H9 (cell line): ENCODE measurements at regions not wholly inside any gene's neighbourhood (a gene's known extent, or its start where the extent isn't known, plus 50 kb on each side); places are given as distances from the start of the nearest gene placed in this dataset.

Experiments used
- DNase-seq: peaks from one replicate; pipeline ENCODE4 v3.0.0-alpha.2; 2017
- H2AFZ ChIP-seq: one replicate; pipeline ENCODE4 v1.6.1; 2013; ENCODE audit warnings: mild to moderate bottlenecking, low read length, control low read depth, moderate library complexity
- H2AK5ac ChIP-seq: 2 replicates; pipeline ENCODE4 v1.6.1; 2013; ENCODE audit warnings: low read length, control low read depth, mixed read lengths; ENCODE audit not compliant: insufficient read length
- H2BK120ac ChIP-seq: one replicate; pipeline ENCODE4 v1.6.1; 2013; ENCODE audit warnings: low read depth, mild to moderate bottlenecking, low read length, control low read depth, inconsistent platforms; ENCODE audit not compliant: poor library complexity, severe bottlenecking
- H2BK12ac ChIP-seq: 2 replicates; pipeline ENCODE4 v1.6.1; 2013; ENCODE audit warnings: low read length, control low read depth, mixed read lengths, low read depth; ENCODE audit not compliant: insufficient read length
- H2BK15ac ChIP-seq: 2 replicates; pipeline ENCODE4 v1.6.1; 2013; ENCODE audit warnings: low read depth, low read length, control low read depth
- H2BK20ac ChIP-seq: one replicate; pipeline ENCODE4 v1.6.1; 2013; ENCODE audit warnings: low read depth, mild to moderate bottlenecking, low read length, control low read depth, inconsistent platforms; ENCODE audit not compliant: poor library complexity, severe bottlenecking
- H2BK5ac ChIP-seq: 2 replicates; pipeline ENCODE4 v1.6.1; 2013; ENCODE audit warnings: low read length, control low read depth, mixed read lengths; ENCODE audit not compliant: insufficient read length
- H3K14ac ChIP-seq: 2 replicates; pipeline ENCODE4 v1.6.1; 2013; ENCODE audit warnings: low read length, control low read depth; ENCODE audit not compliant: insufficient read depth
- H3K18ac ChIP-seq: 2 replicates; pipeline ENCODE4 v1.6.1; 2013; ENCODE audit warnings: low read depth, mild to moderate bottlenecking, mixed read lengths, low read length, control low read depth; ENCODE audit not compliant: insufficient read length
- H3K23ac ChIP-seq: 2 replicates; pipeline ENCODE4 v1.6.1; 2013; ENCODE audit warnings: low read length, control low read depth, mixed read lengths, low read depth; ENCODE audit not compliant: insufficient read length
- H3K23me2 ChIP-seq: 2 replicates; pipeline ENCODE4 v1.6.1; 2013; ENCODE audit warnings: low read depth, mild to moderate bottlenecking, mixed read lengths, low read length, control low read depth; ENCODE audit not compliant: insufficient read length, poor library complexity, severe bottlenecking
- H3K27ac ChIP-seq: 2 replicates; pipeline ENCODE4 v1.5.1; 2013; ENCODE audit warnings: low read length, control low read depth, mixed read lengths, low read depth; ENCODE audit not compliant: insufficient read length
- H3K27me3 ChIP-seq: 2 replicates; pipeline ENCODE4 v1.6.1; 2013; ENCODE audit warnings: low read length, control low read depth, inconsistent platforms; ENCODE audit not compliant: insufficient read depth
- H3K4ac ChIP-seq: 2 replicates; pipeline ENCODE4 v1.6.1; 2013; ENCODE audit warnings: low read depth, mild to moderate bottlenecking, control low read depth, inconsistent platforms, low read length, moderate library complexity
- H3K4me1 ChIP-seq: 2 replicates; pipeline ENCODE4 v1.6.1; 2013; ENCODE audit warnings: low read length, control low read depth, inconsistent platforms; ENCODE audit not compliant: insufficient read depth
- H3K4me2 ChIP-seq: 2 replicates; pipeline ENCODE4 v1.6.1; 2013; ENCODE audit warnings: low read length, control low read depth, mixed read lengths; ENCODE audit not compliant: insufficient read length, insufficient read depth
- H3K56ac ChIP-seq: 2 replicates; pipeline ENCODE4 v1.6.1; 2013; ENCODE audit warnings: low read depth, mild to moderate bottlenecking, mixed read lengths, low read length, control low read depth; ENCODE audit not compliant: insufficient read length
- H3K79me1 ChIP-seq: 2 replicates; pipeline ENCODE4 v1.6.1; 2013; ENCODE audit warnings: low read depth, mild to moderate bottlenecking, moderate library complexity, low read length, control low read depth, inconsistent platforms; ENCODE audit not compliant: insufficient read depth, poor library complexity, severe bottlenecking
- H3K79me2 ChIP-seq: 2 replicates; pipeline ENCODE4 v1.6.1; 2013; ENCODE audit warnings: low read length, control low read depth, inconsistent platforms; ENCODE audit not compliant: insufficient read depth
- H3K9ac ChIP-seq: 2 replicates; pipeline ENCODE4 v1.6.1; 2013; ENCODE audit warnings: low read length, control low read depth, mixed read lengths; ENCODE audit not compliant: insufficient read length; ENCODE audit errors: extremely low read depth
- H3K9me3 ChIP-seq: one replicate; pipeline ENCODE4 v1.6.1; 2013; ENCODE audit warnings: low read depth, low read length, inconsistent platforms; ENCODE audit not compliant: control insufficient read depth
- H3T11ph ChIP-seq: one replicate; pipeline ENCODE4 v1.6.1; 2013; ENCODE audit warnings: mild to moderate bottlenecking, low read length, control low read depth, inconsistent platforms
- H4K20me1 ChIP-seq: one replicate; pipeline ENCODE4 v1.6.1; 2013; ENCODE audit not compliant: control insufficient read depth, insufficient read length, insufficient read depth
- H4K5ac ChIP-seq: 2 replicates; pipeline ENCODE4 v1.6.1; 2013; ENCODE audit warnings: low read depth, mild to moderate bottlenecking, mixed read lengths, low read length, control low read depth; ENCODE audit not compliant: insufficient read length
- H4K8ac ChIP-seq: replicated peaks from 2 replicates; pipeline ENCODE4 v1.6.1; 2013; ENCODE audit warnings: low read length, control low read depth, mixed read lengths, low read depth; ENCODE audit not compliant: insufficient read length
- H4K91ac ChIP-seq: 2 replicates; pipeline ENCODE4 v1.6.1; 2013; ENCODE audit warnings: low read depth, mild to moderate bottlenecking, moderate library complexity, mixed read lengths, low read length, control low read depth; ENCODE audit not compliant: insufficient read length
- H3K27ac Mint-ChIP-seq, 3 experiments: 2 replicates in 2 of 3; 3 replicates in 1 of 3; pipeline ENCODE4 v1.8.0; 2020 to 2021; ENCODE audit warnings: mixed read lengths in 3 of 3, mild to moderate bottlenecking in 1 of 3, moderate library complexity in 1 of 3
- H3K27me3 Mint-ChIP-seq: 2 replicates; pipeline ENCODE4 v1.8.0; 2021; ENCODE audit warnings: low read depth, mild to moderate bottlenecking, moderate library complexity, mixed read lengths
- H3K36me3 Mint-ChIP-seq, 3 experiments: 2 replicates in 2 of 3; 3 replicates in 1 of 3; pipeline ENCODE4 v1.8.0; 2020 to 2021; ENCODE audit warnings: low read depth in 3 of 3, mixed read lengths in 3 of 3; ENCODE audit not compliant: insufficient read depth in 1 of 3
- H3K4me1 Mint-ChIP-seq, 2 experiments: 2 replicates each; pipeline ENCODE4 v1.8.0; 2020; ENCODE audit warnings: mixed read lengths in 2 of 2
- H3K4me3 Mint-ChIP-seq, 2 experiments: 2 replicates in 1 of 2; 3 replicates in 1 of 2; pipeline ENCODE4 v1.8.0; 2020 to 2021; ENCODE audit warnings: mild to moderate bottlenecking in 2 of 2, mixed read lengths in 2 of 2, moderate library complexity in 1 of 2
- H3K9me3 Mint-ChIP-seq, 2 experiments: 2 replicates in 1 of 2; 3 replicates in 1 of 2; pipeline ENCODE4 v1.8.0; 2020; ENCODE audit warnings: mild to moderate bottlenecking in 2 of 2, mixed read lengths in 2 of 2, moderate library complexity in 1 of 2
- CTCF ChIP-seq: fragments of 200-600 bp; sonication (generic); conservative IDR thresholded peaks from 3 replicates; pipeline ENCODE4 v1.8.0; 2021; ENCODE audit warnings: antibody characterized with exemption, mild to moderate bottlenecking
- WGBS: extraction: QIAGEN DNeasy Blood & Tissue Kit; methylation state at CpG from one replicate; pipeline ENCODE4 v1.1.7; 2013; ENCODE audit warnings: missing lambda C conversion rate, low lambda C conversion rate, mixed read lengths; ENCODE audit not compliant: insufficient read length; ENCODE audit errors: extremely low coverage; 5-methylcytosine and 5-hydroxymethylcytosine counted together

- no peaks in the 10 kb centered on the region for H3K27me3 ChIP-seq
- no CpG with 5 or more reads among the region's 2 CpGs for WGBS
These were observed 374.3 kb downstream of the SOCS6 start for GRCh38 chr18:70663141-70663540.

More at GRCh38 chr18:70663141-70663540, 374.3 kb downstream of the SOCS6 start:
- Histone ChIP-seq H3K4me2 (no peak overlapping the region), H2BK5ac (no peak overlapping the region), H3K79me2 (no peaks in the 10 kb centered on the region), H3K27ac (no peak overlapping the region), H3K4me1 (no peaks in the 10 kb centered on the region), H3K23me2 (no peaks in the 10 kb centered on the region), H3K9ac (no peak overlapping the region), H2AFZ (no peak overlapping the region), H4K20me1 (no peaks in the 10 kb centered on the region), H3K56ac (no peak overlapping the region), H3K18ac (no peak overlapping the region), H3K23ac (no peak overlapping the region), H4K8ac (no peak overlapping the region), H3K4ac (no peak overlapping the region), H2BK120ac (no peak overlapping the region), H3T11ph (no peak overlapping the region), H4K5ac (no peak overlapping the region), H3K79me1 (no peaks in the 10 kb centered on the region), H2BK12ac (no peak overlapping the region), H4K91ac (peak overlapping the region; percentile 41), H3K14ac (no peak overlapping the region), H2BK15ac (no peak overlapping the region), H3K9me3 (no peaks in the 10 kb centered on the region), H2BK20ac (no peak overlapping the region), H2AK5ac (no peak overlapping the region)
- Mint-ChIP-seq H3K4me1 (no peaks in the 10 kb centered on the region), H3K4me3 (no peak overlapping the region), H3K9me3 (no peaks in the 10 kb centered on the region; a peak in 1 of 5 replicates), H3K36me3 (no peaks in the 10 kb centered on the region), H3K27me3 (no peaks in the 10 kb centered on the region), H3K27ac (no peak overlapping the region; a peak in 1 of 7 replicates)
- DNase-seq = no peak
- no peak for TF ChIP-seq CTCF
